PC-9 (cell line): ENCODE measurements at regions not wholly inside any gene's neighbourhood (a gene's known extent, or its start where the extent isn't known, plus 50 kb on each side); places are given as distances from the start of the nearest gene placed in this dataset.

ENCODE experiments used
- CTCF ChIP-seq: fragments of 200-600 bp; sonication (generic); conservative IDR thresholded peaks from 2 replicates; pipeline ENCODE4 v1.6.1; 2017; ENCODE audit warnings: mixed run types, antibody characterized with exemption, mild to moderate bottlenecking, moderate library complexity
- EZH2 ChIP-seq: fragments of 200-600 bp; sonication (generic); IDR thresholded peaks from 2 replicates; pipeline ENCODE4 v1.8.0; 2017; ENCODE audit warnings: antibody characterized with exemption, low read depth

- no peak for TF ChIP-seq CTCF
- no peak for TF ChIP-seq EZH2
Measured at GRCh38 chr9:38486056-38486615, 61.9 kb upstream of the IGFBPL1 start.
